H9 (cell line): ENCODE measurements at regions not wholly inside any gene's neighbourhood (a gene's known extent, or its start where the extent isn't known, plus 50 kb on each side); places are given as distances from the start of the nearest gene placed in this dataset.

Source experiments
- DNase-seq: peaks from one replicate; pipeline ENCODE4 v3.0.0-alpha.2; 2017
- H2AFZ ChIP-seq: one replicate; pipeline ENCODE4 v1.6.1; 2013; ENCODE audit warnings: mild to moderate bottlenecking, low read length, control low read depth, moderate library complexity
- H2AK5ac ChIP-seq: 2 replicates; pipeline ENCODE4 v1.6.1; 2013; ENCODE audit warnings: low read length, control low read depth, mixed read lengths; ENCODE audit not compliant: insufficient read length
- H2BK120ac ChIP-seq: one replicate; pipeline ENCODE4 v1.6.1; 2013; ENCODE audit warnings: low read depth, mild to moderate bottlenecking, low read length, control low read depth, inconsistent platforms; ENCODE audit not compliant: poor library complexity, severe bottlenecking
- H2BK12ac ChIP-seq: 2 replicates; pipeline ENCODE4 v1.6.1; 2013; ENCODE audit warnings: low read length, control low read depth, mixed read lengths, low read depth; ENCODE audit not compliant: insufficient read length
- H2BK15ac ChIP-seq: 2 replicates; pipeline ENCODE4 v1.6.1; 2013; ENCODE audit warnings: low read depth, low read length, control low read depth
- H2BK20ac ChIP-seq: one replicate; pipeline ENCODE4 v1.6.1; 2013; ENCODE audit warnings: low read depth, mild to moderate bottlenecking, low read length, control low read depth, inconsistent platforms; ENCODE audit not compliant: poor library complexity, severe bottlenecking
- H2BK5ac ChIP-seq: 2 replicates; pipeline ENCODE4 v1.6.1; 2013; ENCODE audit warnings: low read length, control low read depth, mixed read lengths; ENCODE audit not compliant: insufficient read length
- H3K14ac ChIP-seq: 2 replicates; pipeline ENCODE4 v1.6.1; 2013; ENCODE audit warnings: low read length, control low read depth; ENCODE audit not compliant: insufficient read depth
- H3K18ac ChIP-seq: 2 replicates; pipeline ENCODE4 v1.6.1; 2013; ENCODE audit warnings: low read depth, mild to moderate bottlenecking, mixed read lengths, low read length, control low read depth; ENCODE audit not compliant: insufficient read length
- H3K23ac ChIP-seq: 2 replicates; pipeline ENCODE4 v1.6.1; 2013; ENCODE audit warnings: low read length, control low read depth, mixed read lengths, low read depth; ENCODE audit not compliant: insufficient read length
- H3K23me2 ChIP-seq: 2 replicates; pipeline ENCODE4 v1.6.1; 2013; ENCODE audit warnings: low read depth, mild to moderate bottlenecking, mixed read lengths, low read length, control low read depth; ENCODE audit not compliant: insufficient read length, poor library complexity, severe bottlenecking
- H3K27ac ChIP-seq: 2 replicates; pipeline ENCODE4 v1.5.1; 2013; ENCODE audit warnings: low read length, control low read depth, mixed read lengths, low read depth; ENCODE audit not compliant: insufficient read length
- H3K27me3 ChIP-seq: 2 replicates; pipeline ENCODE4 v1.6.1; 2013; ENCODE audit warnings: low read length, control low read depth, inconsistent platforms; ENCODE audit not compliant: insufficient read depth
- H3K4ac ChIP-seq: 2 replicates; pipeline ENCODE4 v1.6.1; 2013; ENCODE audit warnings: low read depth, mild to moderate bottlenecking, control low read depth, inconsistent platforms, low read length, moderate library complexity
- H3K4me1 ChIP-seq: 2 replicates; pipeline ENCODE4 v1.6.1; 2013; ENCODE audit warnings: low read length, control low read depth, inconsistent platforms; ENCODE audit not compliant: insufficient read depth
- H3K4me2 ChIP-seq: 2 replicates; pipeline ENCODE4 v1.6.1; 2013; ENCODE audit warnings: low read length, control low read depth, mixed read lengths; ENCODE audit not compliant: insufficient read length, insufficient read depth
- H3K56ac ChIP-seq: 2 replicates; pipeline ENCODE4 v1.6.1; 2013; ENCODE audit warnings: low read depth, mild to moderate bottlenecking, mixed read lengths, low read length, control low read depth; ENCODE audit not compliant: insufficient read length
- H3K79me1 ChIP-seq: 2 replicates; pipeline ENCODE4 v1.6.1; 2013; ENCODE audit warnings: low read depth, mild to moderate bottlenecking, moderate library complexity, low read length, control low read depth, inconsistent platforms; ENCODE audit not compliant: insufficient read depth, poor library complexity, severe bottlenecking
- H3K79me2 ChIP-seq: 2 replicates; pipeline ENCODE4 v1.6.1; 2013; ENCODE audit warnings: low read length, control low read depth, inconsistent platforms; ENCODE audit not compliant: insufficient read depth
- H3K9ac ChIP-seq: 2 replicates; pipeline ENCODE4 v1.6.1; 2013; ENCODE audit warnings: low read length, control low read depth, mixed read lengths; ENCODE audit not compliant: insufficient read length; ENCODE audit errors: extremely low read depth
- H3K9me3 ChIP-seq: one replicate; pipeline ENCODE4 v1.6.1; 2013; ENCODE audit warnings: low read depth, low read length, inconsistent platforms; ENCODE audit not compliant: control insufficient read depth
- H3T11ph ChIP-seq: one replicate; pipeline ENCODE4 v1.6.1; 2013; ENCODE audit warnings: mild to moderate bottlenecking, low read length, control low read depth, inconsistent platforms
- H4K20me1 ChIP-seq: one replicate; pipeline ENCODE4 v1.6.1; 2013; ENCODE audit not compliant: control insufficient read depth, insufficient read length, insufficient read depth
- H4K5ac ChIP-seq: 2 replicates; pipeline ENCODE4 v1.6.1; 2013; ENCODE audit warnings: low read depth, mild to moderate bottlenecking, mixed read lengths, low read length, control low read depth; ENCODE audit not compliant: insufficient read length
- H4K8ac ChIP-seq: replicated peaks from 2 replicates; pipeline ENCODE4 v1.6.1; 2013; ENCODE audit warnings: low read length, control low read depth, mixed read lengths, low read depth; ENCODE audit not compliant: insufficient read length
- H4K91ac ChIP-seq: 2 replicates; pipeline ENCODE4 v1.6.1; 2013; ENCODE audit warnings: low read depth, mild to moderate bottlenecking, moderate library complexity, mixed read lengths, low read length, control low read depth; ENCODE audit not compliant: insufficient read length
- H3K27ac Mint-ChIP-seq, 3 experiments: 2 replicates in 2 of 3; 3 replicates in 1 of 3; pipeline ENCODE4 v1.8.0; 2020 to 2021; ENCODE audit warnings: mixed read lengths in 3 of 3, mild to moderate bottlenecking in 1 of 3, moderate library complexity in 1 of 3
- H3K27me3 Mint-ChIP-seq: 2 replicates; pipeline ENCODE4 v1.8.0; 2021; ENCODE audit warnings: low read depth, mild to moderate bottlenecking, moderate library complexity, mixed read lengths
- H3K36me3 Mint-ChIP-seq, 3 experiments: 2 replicates in 2 of 3; 3 replicates in 1 of 3; pipeline ENCODE4 v1.8.0; 2020 to 2021; ENCODE audit warnings: low read depth in 3 of 3, mixed read lengths in 3 of 3; ENCODE audit not compliant: insufficient read depth in 1 of 3
- H3K4me1 Mint-ChIP-seq, 2 experiments: 2 replicates each; pipeline ENCODE4 v1.8.0; 2020; ENCODE audit warnings: mixed read lengths in 2 of 2
- H3K4me3 Mint-ChIP-seq, 2 experiments: 2 replicates in 1 of 2; 3 replicates in 1 of 2; pipeline ENCODE4 v1.8.0; 2020 to 2021; ENCODE audit warnings: mild to moderate bottlenecking in 2 of 2, mixed read lengths in 2 of 2, moderate library complexity in 1 of 2
- H3K9me3 Mint-ChIP-seq, 2 experiments: 2 replicates in 1 of 2; 3 replicates in 1 of 2; pipeline ENCODE4 v1.8.0; 2020; ENCODE audit warnings: mild to moderate bottlenecking in 2 of 2, mixed read lengths in 2 of 2, moderate library complexity in 1 of 2
- CTCF ChIP-seq: fragments of 200-600 bp; sonication (generic); conservative IDR thresholded peaks from 3 replicates; pipeline ENCODE4 v1.8.0; 2021; ENCODE audit warnings: antibody characterized with exemption, mild to moderate bottlenecking
- WGBS: extraction: QIAGEN DNeasy Blood & Tissue Kit; methylation state at CpG from one replicate; pipeline ENCODE4 v1.1.7; 2013; ENCODE audit warnings: missing lambda C conversion rate, low lambda C conversion rate, mixed read lengths; ENCODE audit not compliant: insufficient read length; ENCODE audit errors: extremely low coverage; 5-methylcytosine and 5-hydroxymethylcytosine counted together

GRCh38 chr13:73317140-73317539 lies 258.3 kb downstream of the KLF5 start:
- no peaks in the 10 kb centered on the region for H3K9me3 ChIP-seq
- no peaks in the 10 kb centered on the region for H3K79me2 ChIP-seq
- no peak overlapping the region for H3K9ac ChIP-seq
- H3K27me3 Mint-ChIP-seq = no peaks in the 10 kb centered on the region
- DNase-seq = no peak
- H4K20me1 ChIP-seq = no peaks in the 10 kb centered on the region
- H3K36me3 Mint-ChIP-seq = no peaks in the 10 kb centered on the region; a peak in 1 of 7 replicates
- H3K4me1 Mint-ChIP-seq = no peaks in the 10 kb centered on the region; a peak in 1 of 4 replicates
- no peak for TF ChIP-seq CTCF
- H3K56ac ChIP-seq = no peak overlapping the region
- no CpG with 5 or more reads among the region's 2 CpGs for WGBS
- no peak overlapping the region for H2BK20ac ChIP-seq
- H4K8ac ChIP-seq = no peak overlapping the region
- H2BK15ac ChIP-seq = no peak overlapping the region
- no peak overlapping the region for H3K27ac Mint-ChIP-seq
- H2BK12ac ChIP-seq = no peak overlapping the region
- H4K91ac ChIP-seq = no peak overlapping the region
- H2AFZ ChIP-seq = no peak overlapping the region
- H2BK5ac ChIP-seq = no peak overlapping the region
- H3K4me1 ChIP-seq = no peaks in the 10 kb centered on the region
- H3T11ph ChIP-seq = no peak overlapping the region
- H3K18ac ChIP-seq = no peak overlapping the region
- H3K23me2 ChIP-seq = no peaks in the 10 kb centered on the region
- no peak overlapping the region for H3K4me3 Mint-ChIP-seq
- peaks cover 3% of the 10 kb centered on the region in 2 experiments; a peak in 3 of 5 replicates for H3K9me3 Mint-ChIP-seq
- H3K79me1 ChIP-seq = no peaks in the 10 kb centered on the region
- H3K14ac ChIP-seq = no peak overlapping the region
- no peak overlapping the region for H2BK120ac ChIP-seq
- no peaks in the 10 kb centered on the region for H3K27me3 ChIP-seq
- H2AK5ac ChIP-seq = no peak overlapping the region
- no peak overlapping the region for H3K4ac ChIP-seq
- no peak overlapping the region for H3K4me2 ChIP-seq
- H3K27ac ChIP-seq = no peak overlapping the region
- no peak overlapping the region for H3K23ac ChIP-seq
- H4K5ac ChIP-seq = no peak overlapping the region
